OCI-LY1 (cell line): ENCODE measurements at regions not wholly inside any gene's neighbourhood (a gene's known extent, or its start where the extent isn't known, plus 50 kb on each side); places are given as distances from the start of the nearest gene placed in this dataset.

Source experiments
- CTCF ChIP-seq: fragments of 200-600 bp; sonication (generic), shearing (Covaris generic); IDR thresholded peaks from 2 replicates; pipeline ENCODE4 v1.5.1; 2017; ENCODE audit warnings: mild to moderate bottlenecking, antibody characterized with exemption, low read length, moderate library complexity, mixed read lengths
- EZH2 ChIP-seq: fragments of 200-600 bp; sonication (generic), shearing (Covaris generic); IDR thresholded peaks from 2 replicates; pipeline ENCODE4 v1.8.0; 2017; ENCODE audit warnings: borderline replicate concordance, mixed run types, mild to moderate bottlenecking, antibody characterized with exemption, low read length, moderate library complexity, mixed read lengths

GRCh38 chr3:107446706-107447105 lies 69.5 kb downstream of the CCDC54 start:
- no peak for TF ChIP-seq CTCF
- no peak for TF ChIP-seq EZH2
